ENCODE measurements at regions not wholly inside any gene's neighbourhood (a gene's known extent, or its start where the extent isn't known, plus 50 kb on each side); places are given as distances from the start of the nearest gene placed in this dataset.

- no peak for TF ChIP-seq CTCF (IDR thresholded peaks at IDR 0.05)
- TF ChIP-seq POLR2AphosphoS5 (IDR thresholded peaks at IDR 0.05; ENCODE audit: insufficient read depth in 1 of 2, low read depth in 1 of 2): no peak
Observed at GRCh38 chr18:75525331-75525730, 97.8 kb upstream of the SMIM21 start.
